ENCODE measurements at regions not wholly inside any gene's neighbourhood (a gene's known extent, or its start where the extent isn't known, plus 50 kb on each side); places are given as distances from the start of the nearest gene placed in this dataset.
A peak's percentile ranks its signal among the peaks of the same experiment; 100 is the strongest.

DNA sequence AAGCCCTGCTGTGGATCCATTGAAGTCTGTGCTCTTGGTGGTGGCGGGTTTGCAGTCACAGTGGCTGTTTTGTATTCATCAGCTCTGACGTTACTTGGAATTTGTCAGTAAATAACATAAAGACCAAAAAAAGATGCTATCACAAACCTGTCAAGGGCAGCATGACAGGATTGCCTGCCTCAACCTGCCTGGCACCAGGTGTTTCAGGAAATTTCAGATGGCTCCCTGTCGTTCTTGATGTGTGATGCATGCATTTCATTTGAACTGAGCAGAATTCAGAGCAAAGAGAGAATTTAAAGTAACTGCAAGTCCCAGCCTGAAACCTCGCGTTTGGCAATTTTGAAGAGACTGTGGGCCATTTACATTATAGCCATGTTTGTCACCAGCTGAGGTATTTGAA is 50.3 kb upstream of the EPC2 start:
- Histone ChIP-seq H3K79me2 (ENCODE audit: control insufficient read depth, insufficient read depth, low read length, poor library complexity) (no peaks in the 10 kb centered on the region), H3K4me3 (ENCODE audit: low read depth, low read length) (no peak overlapping the region), H3K79me1 (ENCODE audit: low read length) (no peaks in the 10 kb centered on the region), H2AK5ac (ENCODE audit: low read length) (no peak overlapping the region), H3K4me2 (ENCODE audit: low read length) (no peak overlapping the region), H3K4ac (ENCODE audit: low read depth, low read length) (no peak overlapping the region), H4K8ac (ENCODE audit: low read depth, low read length) (no peak overlapping the region), H2BK5ac (ENCODE audit: low read depth, low read length, poor library complexity) (no peak overlapping the region), H3K4me1 (ENCODE audit: control insufficient read depth in 1 of 2, insufficient read depth in 2 of 2, low read length in 2 of 2) (no peaks in the 10 kb centered on the region), H3K27me3 (ENCODE audit: insufficient read depth, low read length) (no peaks in the 10 kb centered on the region), H4K91ac (ENCODE audit: low read depth, low read length) (no peak overlapping the region), H3K36me3 (ENCODE audit: control insufficient read depth in 1 of 2, insufficient read depth in 2 of 2, low read length in 2 of 2) (no peaks in the 10 kb centered on the region), H3K14ac (ENCODE audit: low read length) (no peak overlapping the region), H3K9ac (ENCODE audit: low read length) (no peak overlapping the region), H2BK120ac (ENCODE audit: insufficient read depth, low read length, poor library complexity) (no peak overlapping the region), H3K9me3 (ENCODE audit: insufficient read depth, low read depth, low read length) (no peaks in the 10 kb centered on the region), H3K18ac (ENCODE audit: low read length) (no peak overlapping the region), H3K27ac (ENCODE audit: low read depth, low read length) (no peak overlapping the region), H3K23ac (ENCODE audit: low read length) (no peak overlapping the region), H4K12ac (ENCODE audit: low read depth, low read length) (no peak overlapping the region), H2AFZ (ENCODE audit: insufficient read depth, low read length, poor library complexity) (no peak overlapping the region), H2BK12ac (ENCODE audit: low read length) (no peak overlapping the region)
- DNase-seq: peak; percentile 93 to 97
- WGBS (ENCODE audit: extremely low coverage, insufficient coverage, insufficient read length): no CpG with 5 or more reads among the region's 5 CpGs
